ENCODE measurements at regions not wholly inside any gene's neighbourhood (a gene's known extent, or its start where the extent isn't known, plus 50 kb on each side); places are given as distances from the start of the nearest gene placed in this dataset.
"Not testable (repeated sequence)": the region's sequence is repeated elsewhere in the genome, so short reads cannot be mapped to it uniquely, and the experiment has no call there.

GRCh38 chr13:54034047-54034446, 1005.4 kb downstream of the OLFM4 start:
- TF ChIP-seq EZH2 (IDR thresholded peaks at IDR 0.05; ENCODE audit: insufficient read depth, low read length), result no peak
- TF ChIP-seq CTCF (IDR thresholded peaks at IDR 0.05; ENCODE audit: insufficient read depth, low read depth, low read length), result no peak
- no peaks in the 10 kb centered on the region for H3K27me3 Mint-ChIP-seq (ENCODE audit: low read depth, unreplicated experiment)
- peaks cover 10% of the 10 kb centered on the region for H3K4me1 Mint-ChIP-seq (ENCODE audit: low read depth, unreplicated experiment)
- FAIRE-seq (no peak), DNase-seq (ENCODE audit: low read depth) (no peak)
- H3K4me1 ChIP-seq (ENCODE audit: insufficient read depth, low read length), result no peaks in the 10 kb centered on the region
- no peaks in the 10 kb centered on the region for H3K27me3 ChIP-seq (ENCODE audit: insufficient read depth, low read length)
- no peaks in the 10 kb centered on the region for H4K20me1 ChIP-seq (ENCODE audit: insufficient read depth, low read length)
- H3K9me3 Mint-ChIP-seq (ENCODE audit: unreplicated experiment), result peaks cover 2% of the 10 kb centered on the region
- no peak overlapping the region for H3K4me2 ChIP-seq (ENCODE audit: low read length)
- no peaks in the 10 kb centered on the region for H3K36me3 Mint-ChIP-seq (ENCODE audit: low read depth, unreplicated experiment)
- H2AFZ ChIP-seq (ENCODE audit: low read depth, low read length), result no peak overlapping the region
- no peak overlapping the region for H3K4me3 ChIP-seq (ENCODE audit: insufficient read depth, low read depth, low read length)
- no peak overlapping the region for H3K4me3 Mint-ChIP-seq (ENCODE audit: unreplicated experiment)
- H3K9me3 ChIP-seq (ENCODE audit: insufficient read depth, low read depth, low read length), result no peaks in the 10 kb centered on the region
- no peak overlapping the region for H3K27ac ChIP-seq (ENCODE audit: low read depth, low read length)
- no peaks in the 10 kb centered on the region for H3K36me3 ChIP-seq (ENCODE audit: insufficient read depth, low read length)
- no peak overlapping the region for H3K27ac Mint-ChIP-seq (ENCODE audit: unreplicated experiment)
- H3K9ac ChIP-seq (ENCODE audit: low read length), result no peak overlapping the region
- H3K79me2 ChIP-seq (ENCODE audit: insufficient read depth, low read length), result no peaks in the 10 kb centered on the region

DNA sequence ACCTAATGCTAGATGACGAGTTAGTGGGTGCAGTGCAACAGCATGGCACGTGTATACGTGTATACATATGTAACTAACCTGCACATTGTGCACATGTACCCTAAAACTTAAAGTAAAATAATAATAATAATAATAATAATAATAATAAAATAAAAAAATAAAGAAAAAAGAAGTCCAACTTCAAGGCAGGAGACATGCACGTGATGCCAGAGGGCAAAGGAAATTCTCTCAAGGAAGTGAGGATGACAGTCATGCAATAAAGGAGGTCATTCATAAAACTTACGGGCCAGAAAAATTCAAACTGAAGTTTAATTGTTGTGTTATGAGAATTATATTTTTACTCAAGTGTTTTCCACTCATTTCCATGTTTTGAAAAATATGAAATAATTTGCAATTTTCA, 1028.8 kb downstream of the OLFM4 start:
- H3K4me2 ChIP-seq (ENCODE audit: low read length); H3K9ac ChIP-seq (ENCODE audit: low read length); H3K4me1 Mint-ChIP-seq (ENCODE audit: low read depth, unreplicated experiment); H3K27me3 ChIP-seq (ENCODE audit: insufficient read depth, low read length); H3K4me3 Mint-ChIP-seq (ENCODE audit: unreplicated experiment); DNase-seq (ENCODE audit: low read depth); H3K4me1 ChIP-seq (ENCODE audit: insufficient read depth, low read length); H2AFZ ChIP-seq (ENCODE audit: low read depth, low read length); H3K9me3 ChIP-seq (ENCODE audit: insufficient read depth, low read depth, low read length); H3K27ac ChIP-seq (ENCODE audit: low read depth, low read length); H3K4me3 ChIP-seq (ENCODE audit: insufficient read depth, low read depth, low read length); H3K36me3 ChIP-seq (ENCODE audit: insufficient read depth, low read length); FAIRE-seq; H3K9me3 Mint-ChIP-seq (ENCODE audit: unreplicated experiment); H3K36me3 Mint-ChIP-seq (ENCODE audit: low read depth, unreplicated experiment); H4K20me1 ChIP-seq (ENCODE audit: insufficient read depth, low read length); H3K27me3 Mint-ChIP-seq (ENCODE audit: low read depth, unreplicated experiment); H3K79me2 ChIP-seq (ENCODE audit: insufficient read depth, low read length); H3K27ac Mint-ChIP-seq (ENCODE audit: unreplicated experiment): not testable (repeated sequence)

GRCh38 chr13:54069958-54070357, 1041.3 kb downstream of the OLFM4 start:
- H3K9me3 ChIP-seq (ENCODE audit: insufficient read depth, low read depth, low read length); DNase-seq (ENCODE audit: low read depth); H3K4me1 Mint-ChIP-seq (ENCODE audit: low read depth, unreplicated experiment); H3K4me3 Mint-ChIP-seq (ENCODE audit: unreplicated experiment); H3K9ac ChIP-seq (ENCODE audit: low read length); H4K20me1 ChIP-seq (ENCODE audit: insufficient read depth, low read length); H3K27ac Mint-ChIP-seq (ENCODE audit: unreplicated experiment); H3K27me3 Mint-ChIP-seq (ENCODE audit: low read depth, unreplicated experiment); FAIRE-seq; H3K79me2 ChIP-seq (ENCODE audit: insufficient read depth, low read length); H3K36me3 Mint-ChIP-seq (ENCODE audit: low read depth, unreplicated experiment); H3K4me1 ChIP-seq (ENCODE audit: insufficient read depth, low read length); H3K9me3 Mint-ChIP-seq (ENCODE audit: unreplicated experiment); H3K4me2 ChIP-seq (ENCODE audit: low read length); H3K27me3 ChIP-seq (ENCODE audit: insufficient read depth, low read length); H2AFZ ChIP-seq (ENCODE audit: low read depth, low read length); H3K4me3 ChIP-seq (ENCODE audit: insufficient read depth, low read depth, low read length); H3K36me3 ChIP-seq (ENCODE audit: insufficient read depth, low read length); H3K27ac ChIP-seq (ENCODE audit: low read depth, low read length): not testable (repeated sequence)

DNA sequence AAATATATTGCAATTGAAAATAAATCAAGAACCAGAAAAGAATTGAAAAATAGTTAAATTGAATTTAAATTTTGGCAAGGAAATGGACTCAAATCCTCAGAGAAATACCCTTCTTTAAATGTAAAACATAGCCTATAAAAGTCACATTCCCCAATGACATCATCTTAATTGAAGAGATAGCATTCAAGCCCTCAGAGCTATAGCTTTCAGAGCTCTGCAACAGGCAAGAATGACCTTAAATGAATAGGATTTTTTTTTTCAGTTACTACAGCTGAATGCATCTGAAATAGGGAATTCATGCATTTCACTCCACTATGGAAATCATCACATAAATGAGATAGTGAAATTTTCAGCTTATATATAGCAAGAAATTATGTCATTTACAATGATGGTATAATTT, 1049.0 kb downstream of the OLFM4 start:
- Mint-ChIP-seq H3K27me3 (ENCODE audit: low read depth, unreplicated experiment) (no peaks in the 10 kb centered on the region), H3K4me3 (ENCODE audit: unreplicated experiment) (no peak overlapping the region), H3K36me3 (ENCODE audit: low read depth, unreplicated experiment) (no peaks in the 10 kb centered on the region), H3K9me3 (ENCODE audit: unreplicated experiment) (peaks cover 2% of the 10 kb centered on the region), H3K4me1 (ENCODE audit: low read depth, unreplicated experiment) (no peaks in the 10 kb centered on the region), H3K27ac (ENCODE audit: unreplicated experiment) (no peak overlapping the region)
- H3K4me1 ChIP-seq (ENCODE audit: insufficient read depth, low read length), result no peaks in the 10 kb centered on the region
- H3K9me3 ChIP-seq (ENCODE audit: insufficient read depth, low read depth, low read length), result peaks cover 4% of the 10 kb centered on the region
- DNase-seq (ENCODE audit: low read depth), result no peak
- no peak overlapping the region for H3K4me2 ChIP-seq (ENCODE audit: low read length)
- no peak overlapping the region for H3K9ac ChIP-seq (ENCODE audit: low read length)
- H2AFZ ChIP-seq (ENCODE audit: low read depth, low read length), result no peak overlapping the region
- no peaks in the 10 kb centered on the region for H3K27me3 ChIP-seq (ENCODE audit: insufficient read depth, low read length)
- H3K36me3 ChIP-seq (ENCODE audit: insufficient read depth, low read length), result no peaks in the 10 kb centered on the region
- no peak for FAIRE-seq
- no peak overlapping the region for H3K27ac ChIP-seq (ENCODE audit: low read depth, low read length)
- TF ChIP-seq EZH2 (IDR thresholded peaks at IDR 0.05; ENCODE audit: insufficient read depth, low read length) (no peak), CTCF (IDR thresholded peaks at IDR 0.05; ENCODE audit: insufficient read depth, low read depth, low read length) (no peak)
- H4K20me1 ChIP-seq (ENCODE audit: insufficient read depth, low read length), result no peaks in the 10 kb centered on the region
- H3K79me2 ChIP-seq (ENCODE audit: insufficient read depth, low read length), result no peaks in the 10 kb centered on the region
- no peak overlapping the region for H3K4me3 ChIP-seq (ENCODE audit: insufficient read depth, low read depth, low read length)

All from astrocyte (in vitro differentiated cells and primary cell).